DOHH2 (cell line): ENCODE measurements at regions not wholly inside any gene's neighbourhood (a gene's known extent, or its start where the extent isn't known, plus 50 kb on each side); places are given as distances from the start of the nearest gene placed in this dataset.
"Not testable (repeated sequence)": the region's sequence is repeated elsewhere in the genome, so short reads cannot be mapped to it uniquely, and the experiment has no call there.

Source experiments
- H3F3A ChIP-seq: fragments of 200-600 bp; sonication (generic), shearing (Covaris generic); 2 replicates; pipeline ENCODE4 v1.6.0; 2016; ENCODE audit warnings: antibody characterized with exemption, mild to moderate bottlenecking; ENCODE audit not compliant: control insufficient read depth, insufficient read depth
- H3K27ac ChIP-seq: fragments of 200-600 bp; sonication (generic); 2 replicates; pipeline ENCODE4 v1.5.1; 2014; ENCODE audit warnings: low read depth, mild to moderate bottlenecking, low read length, moderate library complexity
- H3K27me3 ChIP-seq: fragments of 200-600 bp; sonication (generic); 2 replicates; pipeline ENCODE4 v1.6.1; 2014; ENCODE audit warnings: mild to moderate bottlenecking, low read length, mixed read lengths; ENCODE audit not compliant: control insufficient read depth
- H3K36me3 ChIP-seq: fragments of 200-600 bp; sonication (generic); 2 replicates; pipeline ENCODE4 v1.6.1; 2014; ENCODE audit warnings: mild to moderate bottlenecking, low read length, moderate library complexity, mixed read lengths; ENCODE audit not compliant: control insufficient read depth
- H3K4me1 ChIP-seq: fragments of 200-600 bp; sonication (generic); 2 replicates; pipeline ENCODE4 v1.6.1; 2014; ENCODE audit warnings: mild to moderate bottlenecking, low read length, mixed read lengths; ENCODE audit not compliant: control insufficient read depth
- H3K4me2 ChIP-seq: fragments of 200-600 bp; sonication (generic); 2 replicates; pipeline ENCODE4 v1.6.0; 2014; ENCODE audit warnings: mild to moderate bottlenecking, low read length, moderate library complexity
- H3K4me3 ChIP-seq: fragments of 200-600 bp; sonication (generic); 2 replicates; pipeline ENCODE4 v1.5.1; 2014; ENCODE audit warnings: mild to moderate bottlenecking, low read length, mixed read lengths
- H3K79me2 ChIP-seq: fragments of 200-600 bp; sonication (generic); 2 replicates; pipeline ENCODE4 v1.6.1; 2014; ENCODE audit warnings: mild to moderate bottlenecking, low read length, mixed read lengths; ENCODE audit not compliant: control insufficient read depth
- H3K9me2 ChIP-seq: fragments of 200-600 bp; sonication (generic); replicated peaks from 2 replicates; pipeline ENCODE4 v1.6.1; 2014; ENCODE audit warnings: mild to moderate bottlenecking, low read length, mixed read lengths; ENCODE audit not compliant: control insufficient read depth
- H3K9me3 ChIP-seq: fragments of 200-600 bp; sonication (generic); 2 replicates; pipeline ENCODE4 v1.6.1; 2014; ENCODE audit warnings: antibody characterized with exemption, low read length, mixed read lengths; ENCODE audit not compliant: control insufficient read depth, insufficient read depth
- H4K20me1 ChIP-seq: fragments of 200-600 bp; sonication (generic); 2 replicates; pipeline ENCODE4 v1.6.0; 2014; ENCODE audit warnings: low read depth, mild to moderate bottlenecking, antibody characterized with exemption, low read length, moderate library complexity; ENCODE audit not compliant: control insufficient read depth, insufficient read depth
- CTCF ChIP-seq: fragments of 200-600 bp; sonication (generic); IDR thresholded peaks from one replicate; pipeline ENCODE4 v1.5.1; 2014; ENCODE audit warnings: antibody characterized with exemption, mild to moderate bottlenecking, low read depth, low read length; ENCODE audit not compliant: poor library complexity, severe bottlenecking
- EZH2phosphoT487 ChIP-seq: fragments of 200-600 bp; sonication (generic); IDR thresholded peaks from 2 replicates; pipeline ENCODE4 v1.6.1; 2017; ENCODE audit warnings: borderline replicate concordance, mild to moderate bottlenecking, antibody characterized with exemption, low read length, moderate library complexity, mixed read lengths

- no peak overlapping the region for H3K4me3 ChIP-seq
- TF ChIP-seq CTCF (no peak), EZH2phosphoT487 (no peak)
- H3K27me3 ChIP-seq = 0 out of 2 replicates have a peak, but pooled peaks cover 3% of the 10 kb centered on the region
- H3K4me2 ChIP-seq = no peak overlapping the region
- no peaks in the 10 kb centered on the region for H3F3A ChIP-seq
- no peaks in the 10 kb centered on the region for H3K4me1 ChIP-seq
- H3K79me2 ChIP-seq = no peaks in the 10 kb centered on the region
- no peaks in the 10 kb centered on the region for H3K9me3 ChIP-seq
- no peaks in the 10 kb centered on the region for H3K36me3 ChIP-seq
- no peaks in the 10 kb centered on the region for H3K9me2 ChIP-seq
- no peaks in the 10 kb centered on the region for H4K20me1 ChIP-seq
- H3K27ac ChIP-seq = no peak overlapping the region
These were observed 100.1 kb upstream of the SMAD3 start for GRCh38 chr15:66965201-66965900.

GRCh38 chr15:66966256-66966655 is 99.1 kb upstream of the SMAD3 start:
- no peaks in the 10 kb centered on the region for H3K4me1 ChIP-seq
- no peaks in the 10 kb centered on the region for H3F3A ChIP-seq
- H3K9me2 ChIP-seq = no peaks in the 10 kb centered on the region
- TF ChIP-seq CTCF (peak; percentile 58), EZH2phosphoT487 (no peak)
- no peak overlapping the region for H3K27ac ChIP-seq
- H3K79me2 ChIP-seq = no peaks in the 10 kb centered on the region
- H3K36me3 ChIP-seq = no peaks in the 10 kb centered on the region
- H4K20me1 ChIP-seq = no peaks in the 10 kb centered on the region
- H3K4me2 ChIP-seq = no peak overlapping the region
- H3K27me3 ChIP-seq = 0 out of 2 replicates have a peak, but pooled peaks cover 3% of the 10 kb centered on the region
- H3K4me3 ChIP-seq = no peak overlapping the region
- no peaks in the 10 kb centered on the region for H3K9me3 ChIP-seq

GRCh38 chr15:66968806-66969596 is 96.4 kb upstream of the SMAD3 start:
- Histone ChIP-seq H3K4me3 (no peak overlapping the region), H3K79me2 (no peaks in the 10 kb centered on the region), H3K9me3 (no peaks in the 10 kb centered on the region), H3K36me3 (no peaks in the 10 kb centered on the region), H4K20me1 (no peaks in the 10 kb centered on the region), H3F3A (no peaks in the 10 kb centered on the region), H3K27me3 (0 out of 2 replicates have a peak, but pooled peaks cover 3% of the 10 kb centered on the region), H3K9me2 (no peaks in the 10 kb centered on the region), H3K4me1 (no peaks in the 10 kb centered on the region), H3K27ac (no peak overlapping the region), H3K4me2 (no peak overlapping the region)
- no peak for TF ChIP-seq CTCF

DNA sequence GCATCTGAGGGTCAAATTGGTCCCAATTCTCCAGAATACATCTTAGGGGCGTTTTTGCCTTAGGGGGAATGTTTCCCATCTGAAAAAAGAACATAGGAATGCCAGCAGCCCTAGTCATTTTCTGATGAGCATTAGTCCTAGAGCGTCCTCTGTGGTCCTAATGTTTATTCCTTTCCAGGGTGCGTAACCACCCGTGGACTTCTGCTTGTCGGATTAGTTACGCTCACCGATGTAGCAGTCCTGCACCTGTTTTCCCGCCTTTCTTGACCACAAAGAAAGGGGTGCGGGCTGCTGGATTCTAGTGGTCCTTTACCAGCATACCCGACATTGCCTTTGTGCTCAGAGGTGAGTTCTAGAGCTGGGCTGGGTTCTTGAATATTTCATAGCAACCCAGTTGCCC is 91.3 kb upstream of the SMAD3 start:
- H3K9me3 ChIP-seq, H3K79me2 ChIP-seq, H3K4me1 ChIP-seq, H3K27ac ChIP-seq, H3K36me3 ChIP-seq, H3F3A ChIP-seq, H3K9me2 ChIP-seq, H3K4me2 ChIP-seq, H3K27me3 ChIP-seq, H3K4me3 ChIP-seq, H4K20me1 ChIP-seq: not testable (repeated sequence)

- H3K27ac ChIP-seq, H3F3A ChIP-seq, H3K9me2 ChIP-seq, H4K20me1 ChIP-seq, H3K4me2 ChIP-seq, H3K9me3 ChIP-seq, H3K27me3 ChIP-seq, H3K4me3 ChIP-seq, H3K79me2 ChIP-seq, H3K36me3 ChIP-seq: not testable (repeated sequence)
- peaks cover 11% of the 10 kb centered on the region for H3K4me1 ChIP-seq
These were observed 89.2 kb upstream of the SMAD3 start for GRCh38 chr15:66976106-66976640.
